Astrocyte of the spinal cord (primary cell): ENCODE measurements at regions not wholly inside any gene's neighbourhood (a gene's known extent, or its start where the extent isn't known, plus 50 kb on each side); places are given as distances from the start of the nearest gene placed in this dataset.
A peak's percentile ranks its signal among the peaks of the same experiment; 100 is the strongest.

Experiments used
- DNase-seq: peaks from one replicate; pipeline ENCODE4 v3.0.0; 2011; ENCODE audit warnings: low read depth, low spot score
- H3K4me3 ChIP-seq: 2 replicates; pipeline ENCODE4 v1.5.1; 2011; ENCODE audit warnings: low read depth, mild to moderate bottlenecking, low read length, moderate library complexity
- in situ Hi-C: cut with HindIII; loops from 2 replicates; pipeline ENCODE4 v1.10.0; 2017; ENCODE audit warnings: low sequenced_read_pairs
- TF ChIP-seq, protein P1 (sequence below): IDR thresholded peaks from 2 replicates; pipeline ENCODE4 v1.5.1; 2012; ENCODE audit warnings: low read depth, mild to moderate bottlenecking, low read length, inconsistent platforms

DNA sequence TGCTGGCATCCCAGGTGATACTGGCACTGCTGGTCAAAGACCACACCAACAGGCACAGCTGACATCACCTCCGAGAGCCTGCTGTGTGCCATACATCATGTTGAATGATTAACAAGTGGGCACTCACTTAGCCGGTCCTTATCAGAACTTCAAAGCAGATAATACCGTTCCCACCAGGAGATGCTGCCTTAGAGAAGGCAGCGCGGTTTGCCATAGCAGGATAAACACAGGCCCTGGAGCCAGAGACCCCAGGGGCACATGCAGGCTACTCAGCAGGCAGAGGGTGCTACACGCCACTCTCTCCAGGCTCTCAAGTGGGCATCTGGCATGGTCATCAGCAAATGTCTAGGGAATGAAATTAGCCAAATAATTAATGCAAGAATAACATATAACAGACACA, 86.5 kb upstream of the CST7 start:
- no peak overlapping the region for H3K4me3 ChIP-seq
- no peak for DNase-seq
- TF ChIP-seq, protein P1, sequence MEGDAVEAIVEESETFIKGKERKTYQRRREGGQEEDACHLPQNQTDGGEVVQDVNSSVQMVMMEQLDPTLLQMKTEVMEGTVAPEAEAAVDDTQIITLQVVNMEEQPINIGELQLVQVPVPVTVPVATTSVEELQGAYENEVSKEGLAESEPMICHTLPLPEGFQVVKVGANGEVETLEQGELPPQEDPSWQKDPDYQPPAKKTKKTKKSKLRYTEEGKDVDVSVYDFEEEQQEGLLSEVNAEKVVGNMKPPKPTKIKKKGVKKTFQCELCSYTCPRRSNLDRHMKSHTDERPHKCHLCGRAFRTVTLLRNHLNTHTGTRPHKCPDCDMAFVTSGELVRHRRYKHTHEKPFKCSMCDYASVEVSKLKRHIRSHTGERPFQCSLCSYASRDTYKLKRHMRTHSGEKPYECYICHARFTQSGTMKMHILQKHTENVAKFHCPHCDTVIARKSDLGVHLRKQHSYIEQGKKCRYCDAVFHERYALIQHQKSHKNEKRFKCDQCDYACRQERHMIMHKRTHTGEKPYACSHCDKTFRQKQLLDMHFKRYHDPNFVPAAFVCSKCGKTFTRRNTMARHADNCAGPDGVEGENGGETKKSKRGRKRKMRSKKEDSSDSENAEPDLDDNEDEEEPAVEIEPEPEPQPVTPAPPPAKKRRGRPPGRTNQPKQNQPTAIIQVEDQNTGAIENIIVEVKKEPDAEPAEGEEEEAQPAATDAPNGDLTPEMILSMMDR, result no peak
- in situ Hi-C loops, result no loop called here

DNA sequence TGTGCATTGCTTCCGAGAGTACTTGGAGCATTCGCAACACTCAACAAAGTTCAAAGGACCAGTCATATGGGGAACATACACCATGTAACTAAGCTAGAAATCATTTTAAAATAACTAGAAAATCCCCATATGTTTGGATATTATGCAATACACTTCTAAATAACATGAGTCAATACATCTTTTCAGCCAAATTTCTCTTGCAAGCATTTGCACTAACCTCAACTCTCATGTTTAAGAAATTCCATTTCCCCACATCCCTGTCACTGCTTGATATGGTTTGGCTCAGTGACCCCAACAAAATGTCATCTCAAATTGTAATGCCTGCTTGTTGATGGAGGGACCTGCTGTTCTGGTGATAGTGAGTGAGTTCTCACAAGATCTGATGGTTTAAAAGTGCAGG, 85.7 kb upstream of the CST7 start:
- in situ Hi-C loops, result no loop called here
- DNase-seq, result peak; percentile 55
- TF ChIP-seq, protein P1, result no peak
- no peak overlapping the region for H3K4me3 ChIP-seq

DNA sequence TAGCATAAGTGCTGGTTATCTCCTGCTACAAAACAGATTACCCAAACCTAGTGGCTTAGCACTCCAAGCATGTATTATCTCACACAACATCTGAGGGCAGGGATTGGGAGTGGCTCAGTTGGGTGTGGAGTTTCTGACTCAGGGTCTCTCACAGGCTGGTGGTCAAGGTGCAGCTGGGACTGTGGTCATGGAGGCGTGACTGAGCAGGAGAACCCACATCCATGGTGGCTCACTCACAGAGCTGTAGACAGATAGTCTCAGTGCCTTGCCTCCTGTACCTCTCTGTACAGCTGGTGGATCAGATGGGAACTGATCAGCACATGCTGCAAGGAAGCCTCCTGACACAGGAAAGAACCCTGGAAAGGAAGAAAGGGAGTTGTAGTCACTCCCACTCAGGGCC, 83.1 kb upstream of the CST7 start:
- TF ChIP-seq, protein P1, result no peak
- in situ Hi-C loops, result no loop called here
- DNase-seq, result no peak
- no peak overlapping the region for H3K4me3 ChIP-seq

DNA sequence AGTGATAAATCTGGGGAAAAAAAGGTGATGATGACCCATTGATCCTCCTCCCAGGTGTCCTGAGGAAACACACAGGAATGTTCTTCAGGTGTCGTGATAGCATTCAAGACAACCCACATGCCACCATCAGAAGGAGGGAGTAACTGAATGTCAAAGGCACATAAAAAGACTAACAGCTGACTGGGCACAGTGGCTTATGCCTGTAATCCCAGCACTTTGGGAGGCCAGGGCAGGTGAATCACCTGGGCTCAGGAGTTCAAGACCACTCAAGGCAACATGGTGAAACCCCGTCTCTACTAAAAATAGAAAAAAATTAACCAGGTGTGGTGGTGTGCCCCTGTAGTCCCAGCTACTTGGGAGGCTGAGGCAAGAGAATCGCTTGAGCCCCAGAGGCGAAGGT, 82.3 kb upstream of the CST7 start:
- TF ChIP-seq, protein P1, result no peak

DNA sequence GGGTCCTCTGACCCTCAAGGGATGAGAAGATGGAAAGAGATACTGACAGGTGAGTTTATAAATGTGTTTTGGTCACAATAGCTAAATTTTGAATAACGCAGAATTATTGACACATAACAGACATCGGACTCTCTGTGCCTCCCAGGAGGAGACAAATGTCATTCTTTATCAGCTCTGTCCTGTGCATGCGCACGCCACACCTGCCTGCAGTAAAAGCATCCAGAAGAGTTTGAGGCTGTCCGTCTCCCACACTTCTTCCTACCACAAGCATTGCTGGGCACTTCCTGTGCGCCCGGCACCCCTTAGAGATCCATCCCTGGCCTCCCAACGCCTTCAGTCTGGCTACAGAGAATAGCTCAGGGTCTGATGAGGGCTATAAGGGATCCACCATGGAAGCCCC, 81.5 kb upstream of the CST7 start:
- TF ChIP-seq, protein P1, result no peak
- in situ Hi-C loops, result no loop called here
- H3K4me3 ChIP-seq, result no peak overlapping the region
- DNase-seq, result no peak

More for the DNA sequence above, 82.3 kb upstream of the CST7 start:
- no peak for DNase-seq
- in situ Hi-C loops, result no loop called here
- H3K4me3 ChIP-seq, result no peak overlapping the region

DNA sequence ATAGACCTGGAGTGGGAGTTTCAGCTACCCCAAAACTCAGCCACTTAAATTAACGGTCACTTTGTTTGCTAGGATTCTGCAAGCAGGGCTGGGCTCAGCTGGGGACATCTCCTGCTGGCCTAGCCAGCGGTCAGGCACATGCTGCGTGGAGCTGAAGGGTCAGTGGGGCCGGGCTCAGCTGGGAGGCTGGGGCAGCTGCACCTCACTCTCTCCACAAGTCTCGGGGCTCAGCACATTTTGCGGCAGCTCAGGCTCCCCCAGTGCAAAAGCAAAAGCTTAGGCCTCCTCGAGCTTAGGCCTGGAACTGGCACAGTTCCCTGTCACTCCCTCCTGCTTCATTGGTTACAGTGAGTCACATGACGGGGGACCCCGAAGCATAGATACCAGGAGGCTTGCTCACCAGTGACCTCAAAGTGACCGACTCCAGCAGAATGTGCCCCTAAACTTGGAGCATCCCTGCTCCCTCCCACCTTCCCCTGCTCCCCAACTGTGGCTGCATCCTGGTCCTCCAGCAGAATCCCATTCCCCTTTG, 80.6 kb upstream of the CST7 start:
- H3K4me3 ChIP-seq, result no peak overlapping the region
- DNase-seq, result no peak
- in situ Hi-C loops, result no loop called here
- TF ChIP-seq, protein P1, result no peak

DNA sequence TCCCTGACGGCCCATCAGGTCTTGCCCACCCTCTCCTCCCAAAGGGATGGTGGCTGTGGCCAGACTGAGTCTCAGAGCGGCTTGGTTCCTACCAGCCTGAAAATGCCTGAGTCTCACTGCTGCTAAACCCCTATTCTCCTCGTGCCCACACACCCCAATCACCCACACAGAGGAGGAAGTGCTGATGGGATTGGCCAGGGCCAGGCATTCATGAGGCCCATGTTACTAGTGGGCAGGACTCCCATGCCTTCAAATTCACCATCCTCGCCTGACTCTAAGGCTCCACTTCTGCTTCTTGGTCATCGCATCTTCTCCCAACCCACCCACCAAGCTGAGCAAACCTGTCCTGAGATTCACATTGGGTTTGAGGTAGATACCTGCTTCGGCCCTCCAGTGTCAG, 80.1 kb upstream of the CST7 start:
- TF ChIP-seq, protein P1, result no peak
- H3K4me3 ChIP-seq, result no peak overlapping the region
- in situ Hi-C loops, result no loop called here
- DNase-seq, result no peak
